ENCODE measurements at regions not wholly inside any gene's neighbourhood (a gene's known extent, or its start where the extent isn't known, plus 50 kb on each side); places are given as distances from the start of the nearest gene placed in this dataset.
"Not testable (repeated sequence)": the region's sequence is repeated elsewhere in the genome, so short reads cannot be mapped to it uniquely, and the experiment has no call there.

DNA sequence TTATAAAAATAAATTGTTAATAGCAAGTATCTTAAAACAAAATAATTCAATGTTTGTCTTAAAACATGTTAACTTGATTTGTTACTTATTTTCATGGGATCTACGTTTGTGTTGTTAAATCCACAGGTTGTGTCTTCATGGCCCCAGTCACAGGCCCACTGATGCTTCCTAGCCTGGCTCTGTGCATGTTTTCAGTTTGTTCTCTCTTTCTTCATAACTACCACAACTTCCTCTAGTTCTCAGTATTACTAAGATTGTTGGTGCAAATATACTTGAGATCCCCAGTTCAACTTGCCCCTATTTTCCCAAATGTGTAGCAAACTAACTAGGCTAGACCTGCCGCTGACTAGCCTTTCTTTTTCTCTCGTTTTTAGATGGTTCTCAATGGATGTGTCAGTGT, 250.5 kb downstream of the NRIP1 start:
- TF ChIP-seq MYC (IDR thresholded peaks at IDR 0.05; ENCODE audit: low read depth, low read length) (no peak), CTCF (IDR thresholded peaks at IDR 0.05; ENCODE audit: low read depth, low read length) (no peak), POLR2A (IDR thresholded peaks at IDR 0.05; ENCODE audit: extremely low read depth, insufficient read length) (no peak)
- TF ChIP-seq, protein P1, sequence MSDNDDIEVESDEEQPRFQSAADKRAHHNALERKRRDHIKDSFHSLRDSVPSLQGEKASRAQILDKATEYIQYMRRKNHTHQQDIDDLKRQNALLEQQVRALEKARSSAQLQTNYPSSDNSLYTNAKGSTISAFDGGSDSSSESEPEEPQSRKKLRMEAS (IDR thresholded peaks at IDR 0.05; ENCODE audit: low read depth, low read length) = no peak
- H3K4me3 ChIP-seq (ENCODE audit: low read depth, low read length) = no peak overlapping the region
- DNase-seq (ENCODE audit: low read depth) = no peak

DNA sequence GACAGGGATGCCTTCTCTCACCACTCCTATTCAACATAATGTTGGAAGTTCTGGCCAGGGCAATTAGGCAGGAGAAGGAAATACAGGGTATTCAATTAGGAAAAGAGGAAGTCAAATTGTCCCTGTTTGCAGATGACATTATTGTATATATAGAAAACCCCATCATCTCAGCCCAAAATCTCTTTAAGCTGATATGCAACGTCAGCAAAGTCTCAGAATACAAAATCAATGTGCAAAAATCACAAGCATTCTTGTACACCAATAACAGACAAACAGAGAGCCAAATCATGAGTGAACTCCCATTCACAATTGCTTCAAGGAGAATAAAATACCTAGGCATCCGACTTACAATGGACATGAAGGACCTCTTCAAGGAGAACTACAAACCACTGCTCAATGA, 258.1 kb upstream of the SAMSN1 start:
- not testable (repeated sequence) for H3K4me3 ChIP-seq (ENCODE audit: low read depth, low read length); DNase-seq (ENCODE audit: low read depth)

DNA sequence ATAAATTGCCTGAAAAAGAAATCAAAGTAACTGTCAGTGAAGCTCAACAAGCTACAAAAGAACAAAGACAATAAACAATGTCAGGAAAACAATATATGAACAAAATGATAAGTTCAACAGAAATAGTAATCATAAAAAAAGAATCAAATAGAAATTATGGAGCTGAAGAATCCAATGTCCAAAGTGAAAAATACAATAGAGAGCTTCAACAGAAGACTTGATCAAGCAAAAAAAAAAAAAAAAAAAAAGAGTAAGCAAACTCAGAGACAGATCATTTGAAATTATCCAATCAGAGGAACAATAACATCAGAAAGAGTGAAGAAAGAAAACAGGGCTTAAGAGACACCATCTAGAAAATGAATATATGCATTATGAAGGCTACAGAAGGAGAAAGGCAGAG, 251.4 kb upstream of the SAMSN1 start:
- no peak for DNase-seq (ENCODE audit: low read depth)
- no peak for TF ChIP-seq POLR2A (IDR thresholded peaks at IDR 0.05; ENCODE audit: extremely low read depth, insufficient read length)
- TF ChIP-seq MYC (IDR thresholded peaks at IDR 0.05; ENCODE audit: low read depth, low read length) = no peak
- TF ChIP-seq, protein P1 (IDR thresholded peaks at IDR 0.05; ENCODE audit: low read depth, low read length) = no peak
- TF ChIP-seq CTCF (IDR thresholded peaks at IDR 0.05; ENCODE audit: low read depth, low read length) = no peak
- H3K4me3 ChIP-seq (ENCODE audit: low read depth, low read length) = no peak overlapping the region

DNA sequence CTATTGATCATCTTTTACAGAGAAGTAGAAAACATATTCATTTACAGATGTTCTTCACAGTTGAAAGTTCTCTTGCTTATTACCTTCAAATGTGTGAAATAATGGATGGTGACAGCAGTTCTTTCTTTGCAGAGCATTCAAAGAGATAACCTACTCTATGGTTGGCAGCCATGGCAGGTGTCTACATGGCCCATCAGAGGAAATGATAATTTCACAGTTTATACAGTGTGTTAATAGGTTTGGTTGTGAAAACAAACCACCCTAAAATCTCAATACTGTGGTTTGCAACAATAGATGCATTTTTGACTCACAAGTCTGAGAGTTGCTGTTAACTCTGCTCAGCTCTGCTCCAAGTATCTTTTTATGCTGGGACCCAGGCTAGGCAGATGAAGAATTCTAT, 241.2 kb upstream of the SAMSN1 start:
- H3K4me3 ChIP-seq (ENCODE audit: low read depth, low read length) = no peak overlapping the region
- TF ChIP-seq MYC (IDR thresholded peaks at IDR 0.05; ENCODE audit: low read depth, low read length) (no peak), POLR2A (IDR thresholded peaks at IDR 0.05; ENCODE audit: extremely low read depth, insufficient read length) (no peak)
- DNase-seq (ENCODE audit: low read depth) = no peak

DNA sequence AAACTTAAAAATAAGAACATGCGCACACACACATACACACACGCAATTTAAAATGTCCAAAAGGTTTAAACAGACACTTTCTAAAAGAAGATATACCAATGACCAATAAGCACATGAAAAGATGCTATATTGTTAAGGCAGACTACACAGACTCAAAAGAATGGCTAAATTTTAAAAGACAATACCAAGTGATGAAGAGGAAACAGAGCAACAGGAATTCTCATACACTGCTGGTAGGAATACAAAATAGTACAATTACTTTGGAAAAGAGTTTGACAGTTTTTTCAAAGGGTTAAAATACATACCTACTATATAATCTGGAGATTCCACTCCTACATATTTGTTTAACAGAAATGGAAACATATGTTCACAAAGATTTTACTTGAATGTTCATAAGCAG, 239.6 kb upstream of the SAMSN1 start:
- TF ChIP-seq CTCF (IDR thresholded peaks at IDR 0.05; ENCODE audit: low read depth, low read length) (no peak), POLR2A (IDR thresholded peaks at IDR 0.05; ENCODE audit: extremely low read depth, insufficient read length) (no peak), MYC (IDR thresholded peaks at IDR 0.05; ENCODE audit: low read depth, low read length) (no peak)
- TF ChIP-seq, protein P1 (IDR thresholded peaks at IDR 0.05; ENCODE audit: low read depth, low read length) = no peak
- no peak for DNase-seq (ENCODE audit: low read depth)
- H3K4me3 ChIP-seq (ENCODE audit: low read depth, low read length) = no peak overlapping the region

GRCh38 chr21:14773777-14774345, 227.7 kb upstream of the SAMSN1 start:
- DNase-seq (ENCODE audit: low read depth) = peak; percentile 67
- H3K4me3 ChIP-seq (ENCODE audit: low read depth, low read length) = no peak overlapping the region
- TF ChIP-seq, protein P1 (IDR thresholded peaks at IDR 0.05; ENCODE audit: low read depth, low read length) = no peak
- TF ChIP-seq CTCF (IDR thresholded peaks at IDR 0.05; ENCODE audit: low read depth, low read length) = peak; percentile 79

- no peak for TF ChIP-seq CTCF (IDR thresholded peaks at IDR 0.05; ENCODE audit: low read depth, low read length)
- no peak for TF ChIP-seq MYC (IDR thresholded peaks at IDR 0.05; ENCODE audit: low read depth, low read length)
- TF ChIP-seq POLR2A (IDR thresholded peaks at IDR 0.05; ENCODE audit: extremely low read depth, insufficient read length) = no peak
- TF ChIP-seq, protein P1 (IDR thresholded peaks at IDR 0.05; ENCODE audit: low read depth, low read length) = no peak
- no peak for DNase-seq (ENCODE audit: low read depth)
Measured at GRCh38 chr21:14771593-14771992, 225.5 kb upstream of the SAMSN1 start.

More at GRCh38 chr21:14771593-14771992, 225.5 kb upstream of the SAMSN1 start:
- H3K4me3 ChIP-seq (ENCODE audit: low read depth, low read length) = no peak overlapping the region
